CD1c-positive myeloid dendritic cell (primary cell): ENCODE measurements at regions not wholly inside any gene's neighbourhood (a gene's known extent, or its start where the extent isn't known, plus 50 kb on each side); places are given as distances from the start of the nearest gene placed in this dataset.
"Not testable (repeated sequence)": the region's sequence is repeated elsewhere in the genome, so short reads cannot be mapped to it uniquely, and the experiment has no call there.

Source experiments
- DNase-seq: peaks from one replicate; pipeline ENCODE4 v3.0.0-alpha.2; 2016; ENCODE audit errors: extremely low spot score

- DNase-seq: not testable (repeated sequence)
Measured at GRCh38 chr1:243074224-243074623, 180.9 kb downstream of the CEP170 start.

- not testable (repeated sequence) for DNase-seq
Measured at GRCh38 chr1:243067056-243067455, 188.0 kb downstream of the CEP170 start.

DNA sequence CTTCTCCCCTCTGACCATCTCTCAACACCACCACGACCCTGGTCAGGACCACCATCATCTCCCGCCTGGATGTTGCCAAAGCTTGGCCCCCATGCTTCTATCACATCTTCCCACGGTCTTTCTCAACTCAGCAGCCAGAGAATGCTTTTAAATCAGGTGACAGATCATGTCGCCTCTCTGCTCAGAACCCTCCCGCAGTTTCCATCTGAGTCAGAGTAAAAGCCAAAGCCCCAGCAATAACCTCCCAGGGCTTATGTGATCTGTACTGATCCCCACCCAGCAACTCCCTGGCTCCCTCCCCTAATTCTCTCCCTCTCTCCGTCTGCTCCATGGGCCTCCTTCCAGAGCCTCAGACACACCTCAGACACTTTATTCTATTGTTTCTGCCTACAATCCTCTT is 193.1 kb downstream of the CEP170 start:
- DNase-seq: not testable (repeated sequence)

- not testable (repeated sequence) for DNase-seq
Measured at GRCh38 chr1:243055510-243055909, 199.6 kb downstream of the CEP170 start.

- DNase-seq: not testable (repeated sequence)
Measured at GRCh38 chr1:243055091-243055490, 200.0 kb downstream of the CEP170 start.

DNA sequence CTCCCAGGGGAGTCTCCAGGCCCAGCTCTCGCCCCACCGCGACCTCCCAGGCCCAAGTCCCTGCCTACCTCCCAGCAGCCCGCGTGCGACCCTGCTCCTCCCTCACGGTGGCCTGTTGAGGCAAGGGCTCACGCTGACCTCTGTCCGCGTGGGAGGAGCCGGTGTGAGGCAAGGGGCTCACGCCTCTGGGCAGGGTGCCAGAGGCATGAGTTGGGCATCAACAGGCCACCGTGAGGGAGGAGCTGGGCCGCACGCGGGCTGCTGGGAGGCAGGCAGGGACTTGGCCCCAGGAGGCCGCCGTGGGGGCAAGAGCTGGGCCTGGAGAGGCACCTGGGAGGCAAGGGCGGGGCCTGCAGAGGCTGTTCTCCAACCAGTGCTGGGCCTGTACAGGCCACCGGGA is 200.4 kb downstream of the CEP170 start:
- DNase-seq: not testable (repeated sequence)

GRCh38 chr1:243053048-243053447 is 202.0 kb downstream of the CEP170 start:
- not testable (repeated sequence) for DNase-seq

- not testable (repeated sequence) for DNase-seq
Measured at GRCh38 chr1:243050613-243051012, 204.5 kb downstream of the CEP170 start.

GRCh38 chr1:243049716-243050115 is 205.4 kb downstream of the CEP170 start:
- DNase-seq: not testable (repeated sequence)

DNA sequence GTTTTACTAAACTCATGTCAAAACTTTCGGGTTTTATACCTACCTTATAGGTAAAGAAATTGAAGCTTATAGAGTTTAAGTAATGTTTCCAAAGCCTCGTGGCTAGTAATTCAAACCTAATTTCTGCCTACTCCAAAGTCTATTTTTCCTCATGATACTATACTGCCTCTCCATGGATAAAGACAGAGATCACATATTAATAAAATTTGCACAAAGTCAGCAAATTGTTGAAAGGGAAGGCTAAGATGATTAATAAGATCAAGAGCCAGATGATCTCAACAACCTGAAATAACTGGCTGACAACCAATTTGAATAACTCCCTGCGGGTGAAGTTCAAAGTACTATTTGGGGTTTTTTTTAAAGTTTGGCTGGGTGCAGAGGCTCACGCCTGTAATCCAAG is 233.7 kb downstream of the CEP170 start:
- DNase-seq: not testable (repeated sequence)

DNA sequence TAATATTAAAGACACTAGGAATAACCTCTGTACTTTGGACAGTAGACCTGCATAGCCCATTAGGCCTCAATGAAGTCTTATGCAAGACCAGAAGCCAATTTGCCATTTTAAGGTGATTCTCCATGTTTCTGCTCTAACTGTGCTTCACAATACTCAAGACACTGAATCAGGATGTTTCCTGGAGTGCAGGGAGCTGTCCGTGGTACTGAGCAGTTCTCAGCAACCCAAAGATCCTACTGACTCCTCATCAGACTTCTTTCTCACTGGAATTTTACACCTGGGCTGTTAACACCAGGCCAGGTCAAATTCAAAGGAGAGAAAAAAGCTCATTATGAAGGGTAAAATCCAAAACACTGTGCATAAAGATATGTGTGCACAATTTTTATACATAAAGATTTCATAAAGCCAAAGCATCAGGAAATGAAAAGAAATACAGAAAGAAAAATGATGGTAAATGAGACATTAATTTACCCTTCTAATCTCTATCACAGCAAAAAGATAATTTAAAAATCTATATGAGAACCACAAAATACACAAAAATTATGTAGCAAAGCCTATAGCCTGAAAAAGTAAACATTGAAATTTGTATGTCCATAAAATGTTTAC is 235.9 kb downstream of the CEP170 start:
- not testable (repeated sequence) for DNase-seq

- not testable (repeated sequence) for DNase-seq
Measured at GRCh38 chr1:243010719-243011118, 244.4 kb downstream of the CEP170 start.

GRCh38 chr1:243001003-243001402 is 254.1 kb downstream of the CEP170 start:
- not testable (repeated sequence) for DNase-seq

- not testable (repeated sequence) for DNase-seq
Measured at GRCh38 chr1:242992776-242993175, 262.3 kb downstream of the CEP170 start.

DNA sequence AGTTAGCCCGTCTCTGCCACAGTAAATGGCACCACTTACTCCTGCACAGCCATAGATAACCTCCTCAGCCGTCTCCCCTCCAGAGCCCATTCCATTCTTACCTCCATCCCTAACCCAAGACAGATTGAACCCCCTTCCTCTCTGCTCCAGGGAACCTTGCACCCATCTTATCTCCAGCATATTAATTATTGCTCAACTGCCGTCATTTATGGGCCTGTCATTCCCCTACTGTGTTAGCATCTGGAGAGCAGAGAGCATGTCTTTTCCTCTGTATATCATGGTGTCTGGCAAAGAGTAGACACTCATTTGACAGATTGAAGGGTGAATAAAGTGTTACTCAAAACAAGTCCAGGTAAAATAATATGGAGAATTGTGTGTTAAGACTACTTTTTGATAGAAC is 270.0 kb downstream of the CEP170 start:
- not testable (repeated sequence) for DNase-seq

- DNase-seq: not testable (repeated sequence)
Measured at GRCh38 chr1:242973341-242973740, 281.7 kb downstream of the CEP170 start.

- DNase-seq: no peak
Measured at GRCh38 chr1:242966892-242967291, 288.2 kb downstream of the CEP170 start.

DNA sequence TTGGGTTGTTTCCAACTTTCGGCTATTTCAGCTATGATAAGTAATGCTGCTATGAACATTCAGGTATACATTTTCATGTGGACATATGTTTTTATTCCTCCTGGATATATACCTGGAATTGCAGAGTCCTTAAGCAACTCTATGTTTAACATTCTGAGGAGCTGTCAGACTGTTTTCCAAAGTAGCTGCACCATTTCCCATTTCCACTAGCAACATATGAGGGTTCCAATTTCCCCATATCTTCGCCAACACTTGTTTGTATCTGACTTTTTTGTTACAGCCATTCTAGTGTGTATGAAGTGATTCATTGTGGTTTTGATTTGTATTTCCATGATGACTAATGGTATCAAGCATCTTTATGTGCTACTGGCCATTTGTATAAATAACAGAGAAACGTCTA is 295.7 kb downstream of the CEP170 start:
- DNase-seq: not testable (repeated sequence)

GRCh38 chr1:242954945-242955344 is 300.1 kb downstream of the CEP170 start:
- not testable (repeated sequence) for DNase-seq

- no peak for DNase-seq
Measured at GRCh38 chr1:242946206-242946605, 308.9 kb downstream of the CEP170 start.

DNA sequence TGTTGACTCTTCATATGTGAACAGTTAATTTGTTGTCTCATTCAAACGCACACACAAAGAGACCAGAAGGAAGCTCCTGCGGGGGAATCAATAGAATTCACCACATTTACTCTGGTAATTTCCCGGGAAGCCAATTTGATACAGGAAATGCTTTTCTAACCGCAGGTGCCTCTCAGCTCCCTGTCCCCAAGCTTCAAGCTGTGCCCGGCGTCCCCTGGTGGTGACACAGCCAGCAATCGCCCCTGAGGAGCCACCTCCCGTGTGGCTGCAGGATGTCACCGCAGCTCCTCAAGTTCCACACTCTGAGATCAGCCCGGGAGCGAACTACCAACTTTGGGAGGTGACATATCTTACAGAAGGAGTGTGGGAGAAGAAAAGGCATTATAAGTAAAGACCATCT is 318.4 kb downstream of the CEP170 start:
- not testable (repeated sequence) for DNase-seq

DNA sequence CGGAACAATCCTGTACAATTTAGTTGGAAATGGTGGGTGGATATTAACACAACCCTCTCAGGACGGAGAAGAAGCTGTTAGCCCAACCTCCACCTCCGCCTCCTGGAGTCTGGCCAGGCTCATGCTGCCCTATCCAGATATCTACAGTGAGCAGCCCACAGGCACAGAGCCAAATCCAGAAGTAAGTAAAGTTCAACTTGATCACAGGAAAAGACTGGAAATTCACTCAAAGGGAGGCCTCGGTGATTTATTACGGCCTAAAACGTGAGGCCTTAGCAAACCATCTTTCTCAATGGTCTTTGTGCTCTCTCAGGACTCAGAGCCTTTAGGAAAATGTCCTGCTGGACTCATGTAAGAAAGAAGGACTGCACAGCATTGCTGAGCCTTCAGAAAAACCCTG is 330.4 kb downstream of the CEP170 start:
- DNase-seq: not testable (repeated sequence)

DNA sequence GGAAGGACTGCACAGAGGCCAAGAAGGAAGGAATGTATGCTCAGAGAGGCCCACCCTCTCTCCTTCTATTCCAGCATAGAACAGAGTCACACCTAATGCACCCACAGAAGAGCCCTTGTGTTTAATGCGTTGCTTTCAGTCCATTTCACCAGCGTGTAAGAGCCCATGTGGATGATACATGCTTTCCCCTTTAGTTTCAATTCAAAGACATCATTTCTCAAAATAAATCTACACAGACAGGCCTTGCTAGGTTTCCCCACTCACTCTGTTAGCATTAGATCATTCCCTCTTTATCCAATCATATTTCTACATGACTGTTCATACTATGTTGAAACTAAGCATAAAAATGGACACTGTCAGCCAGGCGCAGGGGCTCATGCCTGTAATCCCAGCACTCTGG is 331.5 kb downstream of the CEP170 start:
- not testable (repeated sequence) for DNase-seq

GRCh38 chr1:242914729-242915128 is 340.4 kb downstream of the CEP170 start:
- not testable (repeated sequence) for DNase-seq
